Right lung (tissue), 2 donors: ENCODE measurements at regions not wholly inside any gene's neighbourhood (a gene's known extent, or its start where the extent isn't known, plus 50 kb on each side); places are given as distances from the start of the nearest gene placed in this dataset.
"Not testable (repeated sequence)": the region's sequence is repeated elsewhere in the genome, so short reads cannot be mapped to it uniquely, and the experiment has no call there.

ENCODE experiments used
- DNase-seq, 2 donors: peaks; one replicate each; pipeline ENCODE4 v3.0.0-alpha.2; 2013

DNA sequence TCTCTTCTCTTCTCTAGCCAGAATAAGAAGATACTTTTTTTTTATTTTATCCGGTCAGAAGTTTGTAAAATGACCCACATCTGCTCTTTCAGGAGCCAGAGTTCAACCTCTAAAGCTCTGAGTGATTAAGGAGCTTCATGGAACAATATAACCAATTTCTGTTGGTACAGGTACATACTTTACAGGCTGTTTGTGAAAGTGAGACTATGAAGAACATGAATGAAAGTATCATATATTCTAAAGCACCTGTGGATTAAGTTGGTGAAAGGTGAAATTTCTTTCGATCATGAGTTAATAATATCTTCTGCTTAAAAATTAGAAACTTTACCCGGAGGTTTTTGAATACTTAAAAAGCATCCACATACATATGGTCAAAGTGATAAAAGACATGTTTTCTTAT is 65.2 kb downstream of the DMRT2 start:
- no peak for DNase-seq

DNA sequence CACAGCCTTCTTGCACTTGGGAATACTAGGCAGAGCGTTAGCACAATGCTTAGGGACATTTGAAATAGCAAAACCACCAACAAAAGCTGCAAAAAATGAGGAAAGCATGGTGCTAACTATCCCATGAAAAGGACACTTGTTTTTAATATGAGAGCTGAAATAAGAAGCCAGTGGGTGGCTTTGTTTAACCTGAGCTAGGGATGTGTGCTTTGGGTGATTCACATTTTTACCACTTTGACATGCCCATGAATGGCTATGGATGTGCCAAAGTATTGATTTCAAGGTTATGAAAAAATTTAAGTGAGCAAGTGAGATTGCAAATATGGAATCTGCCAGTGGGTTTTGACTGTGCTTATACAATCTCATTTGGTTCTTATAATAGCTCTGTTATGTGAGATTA is 67.3 kb downstream of the DMRT2 start:
- no peak for DNase-seq

DNA sequence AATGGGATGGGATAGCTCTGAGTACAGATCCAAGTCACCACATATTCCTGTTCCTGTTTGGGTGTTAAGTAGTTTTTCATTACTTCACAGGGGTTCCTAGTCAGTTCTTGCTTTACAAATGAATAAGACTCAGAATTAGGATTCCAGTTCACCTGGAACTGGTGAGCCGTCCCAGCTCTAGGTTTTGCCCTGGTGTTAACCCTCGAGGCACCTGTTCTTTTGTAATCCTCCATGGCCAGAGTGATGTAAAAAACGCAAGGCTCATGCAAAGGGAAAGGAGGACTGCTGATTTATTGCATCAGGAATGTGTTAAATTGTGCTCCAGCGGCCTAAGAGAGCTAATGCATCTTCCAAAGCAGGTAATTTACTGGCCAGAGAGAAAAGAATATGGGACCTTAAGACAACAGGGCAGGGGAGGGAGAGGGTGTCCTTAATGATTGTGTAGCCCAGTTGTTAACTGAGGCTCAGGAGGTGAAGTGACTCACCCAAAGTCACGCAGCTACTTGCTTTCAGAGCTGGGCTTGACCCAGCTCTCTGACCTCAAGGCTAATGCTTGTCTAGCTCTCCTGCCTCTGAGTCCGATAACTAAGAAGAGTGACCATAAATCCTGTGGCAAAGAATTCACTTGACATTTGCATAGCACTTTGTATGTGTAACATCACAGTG is 70.5 kb downstream of the DMRT2 start:
- no peak for DNase-seq

DNA sequence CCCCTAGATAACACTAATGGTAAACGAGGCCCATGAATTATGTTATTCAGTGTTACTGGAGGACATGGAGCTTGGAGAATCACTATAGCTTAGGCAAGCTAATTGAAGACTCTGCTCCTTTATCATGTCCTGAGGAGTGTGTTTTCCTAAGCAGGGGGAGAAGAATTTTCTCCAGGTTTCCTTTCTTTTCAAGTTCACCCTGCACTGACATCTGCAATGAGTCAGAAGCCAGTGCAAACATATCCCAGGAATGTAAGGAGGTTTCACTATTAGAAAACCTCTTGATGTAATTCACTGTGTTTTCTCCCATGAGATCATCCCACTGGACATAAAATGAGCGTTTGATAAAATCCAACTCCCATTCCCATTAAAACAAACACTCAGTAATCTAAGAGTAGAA is 75.6 kb downstream of the DMRT2 start:
- no peak for DNase-seq

DNA sequence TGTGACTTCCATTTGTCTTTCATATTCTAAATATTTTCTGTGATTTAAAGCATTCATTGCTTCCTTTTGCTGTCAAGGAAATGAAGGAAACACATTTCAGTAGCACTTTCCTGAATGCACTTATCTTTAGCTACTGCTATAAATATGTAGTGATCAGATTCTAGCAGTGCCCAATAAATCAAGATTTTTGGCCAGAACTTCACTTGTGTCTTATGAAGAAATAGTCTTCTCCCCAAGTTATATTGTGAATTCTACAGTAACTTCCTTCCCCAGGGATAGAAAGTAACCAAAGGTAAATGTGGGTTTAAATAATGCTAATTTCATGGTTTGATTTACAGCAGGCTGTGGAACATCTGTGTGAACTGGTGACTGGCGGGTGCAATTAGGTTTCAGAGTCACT is 77.9 kb downstream of the DMRT2 start:
- DNase-seq, result no peak

DNA sequence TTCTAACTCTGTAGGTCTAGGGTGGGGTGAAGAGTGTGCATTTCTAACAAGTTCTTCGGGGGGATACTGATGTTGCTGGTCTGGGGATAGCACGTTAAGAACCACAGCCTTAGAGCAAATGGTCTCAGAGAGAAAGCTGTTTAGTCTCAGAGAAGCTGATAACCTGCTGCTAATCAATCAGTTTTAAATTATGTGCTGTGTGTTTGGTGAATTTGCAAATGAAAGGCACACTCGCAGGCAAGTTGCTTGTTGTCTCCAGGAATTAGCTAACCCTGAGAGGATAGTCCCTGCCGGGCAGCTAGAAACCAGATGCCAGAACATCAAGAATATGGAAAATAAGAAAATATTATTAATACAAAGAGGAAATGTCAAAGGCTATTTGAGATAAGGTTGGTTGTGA is 79.2 kb downstream of the DMRT2 start:
- no peak for DNase-seq

DNA sequence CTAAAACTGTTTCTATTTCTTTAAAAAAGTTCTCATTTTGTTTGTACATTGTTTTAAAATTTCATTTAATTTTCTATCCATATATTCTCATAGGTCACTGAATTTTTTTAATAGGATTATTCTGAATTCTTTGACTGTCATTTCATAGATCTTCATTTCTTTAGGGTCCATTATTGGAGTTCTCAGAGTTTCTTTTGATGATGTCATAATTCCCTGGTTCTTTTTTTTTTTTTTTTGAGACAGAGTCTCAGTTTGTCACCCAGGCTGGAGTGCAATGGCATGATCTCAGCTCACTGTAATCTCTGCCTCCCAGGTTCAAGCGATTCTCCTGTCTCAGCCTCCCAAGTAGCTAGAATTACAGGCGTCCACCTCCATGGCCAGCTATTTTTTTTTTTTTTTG is 89.9 kb downstream of the DMRT2 start:
- DNase-seq, result no peak

DNA sequence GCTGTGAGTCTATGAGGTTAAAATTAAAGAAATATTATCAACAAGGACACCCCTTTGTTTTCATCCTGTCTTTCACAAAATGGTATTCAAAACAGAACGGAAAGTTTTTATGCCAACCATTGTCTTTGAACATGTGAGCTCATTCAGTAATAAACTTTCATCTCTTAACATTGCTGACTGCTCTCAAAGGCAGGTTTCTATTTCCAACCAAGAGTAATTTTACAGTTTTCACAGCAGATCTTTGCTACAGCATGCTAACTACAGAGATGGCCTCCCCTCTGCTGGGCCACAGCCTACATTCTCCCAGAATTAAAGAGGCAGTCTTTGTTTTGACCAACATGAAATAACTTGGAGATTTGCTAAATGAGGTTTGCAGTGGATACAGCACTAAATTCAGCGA is 101.5 kb downstream of the DMRT2 start:
- no peak for DNase-seq

DNA sequence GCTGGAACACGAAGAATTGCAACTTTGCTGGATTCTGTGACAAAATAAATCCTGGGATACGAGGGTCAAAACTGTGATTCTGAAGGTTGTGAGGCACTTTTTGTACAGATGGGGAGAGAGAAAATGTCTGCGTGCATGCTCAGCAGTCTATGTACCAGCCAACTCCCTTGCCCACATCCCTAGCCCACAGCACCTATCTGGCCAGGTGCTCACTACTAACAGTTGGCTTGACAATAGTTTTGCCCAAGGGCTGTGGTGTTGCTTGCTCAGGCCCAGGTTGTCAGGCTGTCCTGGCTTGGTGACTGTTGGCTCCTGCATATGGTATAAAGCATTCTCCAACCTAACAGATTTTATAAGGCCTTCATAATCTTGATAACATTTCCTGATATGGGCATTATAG is 102.0 kb downstream of the DMRT2 start:
- DNase-seq, result no peak

DNA sequence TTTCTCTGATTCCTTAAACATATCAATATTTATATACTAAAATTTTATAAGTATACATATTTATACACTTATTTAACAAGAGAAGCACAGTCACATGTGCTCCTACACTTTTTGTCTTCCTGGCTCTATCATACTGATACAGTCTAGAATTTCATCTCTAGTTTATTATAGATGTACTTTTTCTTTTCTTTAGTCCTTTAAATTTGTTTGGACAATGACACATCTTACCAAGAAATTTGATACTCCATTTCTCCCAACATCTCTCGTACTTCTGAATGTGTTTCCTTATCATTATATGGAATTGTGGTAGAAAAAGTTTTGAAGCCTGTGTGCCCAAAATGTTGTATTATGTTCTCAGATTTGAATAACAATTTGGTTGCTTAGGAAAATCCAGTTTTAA is 104.6 kb downstream of the DMRT2 start:
- DNase-seq, result no peak

DNA sequence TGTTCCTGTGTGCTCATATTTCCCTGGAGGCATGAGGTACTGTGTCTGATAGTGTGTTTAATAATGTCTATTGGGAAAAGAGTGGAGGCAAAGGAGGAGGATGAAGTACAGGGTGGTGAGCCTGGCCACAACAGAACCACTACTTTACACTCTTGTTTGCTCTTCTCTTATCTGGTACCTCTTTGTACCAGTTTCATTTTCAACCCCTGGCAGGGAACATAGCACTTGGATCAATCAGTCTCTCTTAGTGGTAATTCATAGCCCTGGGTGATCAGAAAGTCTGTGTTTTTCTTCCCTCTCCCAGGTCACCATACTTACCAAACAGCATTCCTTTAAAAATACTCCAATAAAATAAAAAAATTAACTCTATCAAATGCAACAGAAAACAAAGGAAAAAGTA is 105.4 kb downstream of the DMRT2 start:
- DNase-seq, result no peak

DNA sequence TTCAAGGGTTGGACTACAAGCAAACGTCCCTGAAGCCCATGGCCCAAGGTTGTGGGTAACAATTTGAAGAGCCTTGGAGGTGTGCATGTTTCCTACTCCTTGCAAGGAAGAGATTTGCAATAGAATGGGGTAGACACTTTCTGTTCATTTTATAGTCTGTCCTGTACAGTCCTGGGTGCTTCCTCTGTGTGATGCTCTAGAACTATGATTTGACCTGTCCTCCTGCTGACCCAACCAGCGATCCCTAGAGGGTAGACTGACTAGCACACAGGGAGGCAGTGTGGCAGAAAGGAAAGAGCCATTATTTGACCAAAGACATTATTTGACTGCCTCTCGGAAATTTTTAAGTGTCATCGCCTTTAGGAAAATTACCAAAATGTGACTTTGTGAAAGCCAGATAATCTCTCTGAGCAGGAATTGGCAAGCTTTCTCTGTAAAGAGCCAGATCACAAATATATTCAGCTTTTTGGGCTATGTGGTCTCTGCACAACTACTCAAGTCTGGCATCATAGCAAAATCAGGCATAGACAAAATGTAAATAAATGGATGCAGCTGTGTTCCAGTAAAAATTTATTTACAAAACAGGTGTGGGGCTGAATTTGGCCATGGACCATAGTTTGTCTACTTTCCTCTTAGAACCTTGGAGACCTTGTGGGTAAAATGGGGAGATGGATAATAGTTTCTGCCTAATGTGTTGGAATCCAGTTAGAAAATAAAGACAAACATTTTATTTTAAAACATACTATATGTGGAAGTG is 106.8 kb downstream of the DMRT2 start:
- no peak for DNase-seq

DNA sequence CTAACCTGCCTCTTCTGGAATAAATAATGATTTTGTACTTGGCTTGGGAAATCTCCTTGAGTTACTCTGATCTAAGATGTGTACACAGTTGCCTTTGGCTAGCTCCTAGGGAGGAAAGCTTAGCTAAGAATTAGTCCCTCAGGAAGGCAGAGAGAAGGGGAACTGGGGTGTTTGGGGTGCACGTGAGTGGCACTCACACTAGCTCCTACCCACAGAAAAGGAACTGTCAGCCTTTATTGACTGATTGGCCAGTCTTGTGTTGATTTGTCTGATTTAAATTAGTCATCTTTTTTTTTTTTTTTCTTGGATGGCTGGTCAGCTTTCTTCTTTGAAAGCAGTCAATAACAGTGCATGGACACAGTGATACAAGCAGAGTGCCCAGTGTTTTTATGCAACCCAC is 107.7 kb downstream of the DMRT2 start:
- DNase-seq, result no peak

DNA sequence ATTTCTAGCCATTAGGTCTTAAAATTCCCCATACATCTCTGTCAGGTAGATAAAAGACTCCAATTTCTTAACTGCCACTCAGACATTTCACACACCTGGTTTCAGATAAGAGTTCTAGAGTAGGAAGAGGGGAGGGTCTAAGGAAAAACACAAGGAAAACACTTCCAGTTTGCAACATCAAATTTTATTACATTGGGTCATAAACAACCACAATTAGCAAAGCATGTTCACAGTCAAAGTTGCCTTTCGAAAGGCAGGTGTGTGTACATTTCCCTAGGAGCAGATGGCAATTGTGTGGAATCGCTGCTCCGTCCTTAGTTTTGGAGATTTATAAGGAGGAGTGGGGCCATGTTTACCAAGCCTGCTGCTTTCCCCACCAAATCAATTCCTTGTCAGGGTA is 120.8 kb downstream of the DMRT2 start:
- no peak for DNase-seq

DNA sequence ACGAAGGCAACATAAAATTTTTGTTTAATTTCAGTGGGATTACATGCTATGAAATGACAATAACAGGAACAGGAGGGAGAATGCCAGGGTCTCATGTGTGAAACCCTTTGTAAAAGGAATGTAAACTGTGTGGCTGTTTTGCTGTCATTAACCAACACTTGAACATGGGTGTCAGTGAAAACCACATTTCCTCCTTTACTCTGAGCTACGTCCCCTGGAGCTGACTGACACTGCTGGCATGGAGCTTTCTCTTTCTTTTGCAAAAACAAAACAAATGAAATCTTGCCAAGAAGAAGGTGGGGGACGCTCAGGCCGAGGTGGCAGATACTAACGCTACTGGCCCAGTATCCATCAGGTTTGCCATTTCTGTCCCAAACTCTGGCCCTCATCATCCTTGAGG is 121.4 kb downstream of the DMRT2 start:
- no peak for DNase-seq

DNA sequence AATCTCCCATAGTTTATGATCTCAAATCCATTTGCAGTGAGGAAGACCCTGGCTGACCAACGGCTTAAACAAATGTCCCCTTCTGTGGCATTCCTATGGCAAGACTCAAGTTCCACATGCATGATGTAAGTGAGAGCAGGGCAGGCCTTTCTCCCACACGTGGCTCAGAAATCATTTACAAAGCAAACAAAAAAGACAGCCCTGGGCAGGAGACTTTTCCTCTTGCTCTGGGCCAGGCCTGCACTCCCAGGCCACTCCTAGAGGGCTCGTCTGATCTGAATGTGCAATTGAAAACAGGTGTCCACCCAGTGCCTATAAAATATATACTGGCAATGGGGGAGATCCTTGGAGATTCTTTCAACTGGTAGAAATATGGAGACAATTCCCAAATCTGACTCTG is 123.1 kb downstream of the DMRT2 start:
- DNase-seq, result no peak

DNA sequence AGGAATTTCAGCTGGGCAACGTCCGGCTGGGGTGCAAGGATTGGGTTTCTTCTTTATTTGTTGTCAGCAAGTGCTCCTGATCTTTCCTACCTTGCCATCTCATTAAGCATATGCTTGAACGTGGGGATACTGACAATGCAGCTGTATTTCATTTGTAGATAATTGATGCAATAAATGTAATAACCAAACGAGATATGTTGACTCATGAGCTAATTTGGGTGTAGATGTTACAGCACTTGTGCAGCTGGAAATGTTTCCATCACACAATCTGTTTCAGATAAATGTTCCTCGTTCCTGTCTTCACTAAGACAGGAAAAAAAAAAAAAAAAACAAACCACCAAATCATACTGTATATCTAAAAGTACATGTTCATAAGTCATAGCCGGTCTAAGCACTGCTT is 123.8 kb downstream of the DMRT2 start:
- no peak for DNase-seq

DNA sequence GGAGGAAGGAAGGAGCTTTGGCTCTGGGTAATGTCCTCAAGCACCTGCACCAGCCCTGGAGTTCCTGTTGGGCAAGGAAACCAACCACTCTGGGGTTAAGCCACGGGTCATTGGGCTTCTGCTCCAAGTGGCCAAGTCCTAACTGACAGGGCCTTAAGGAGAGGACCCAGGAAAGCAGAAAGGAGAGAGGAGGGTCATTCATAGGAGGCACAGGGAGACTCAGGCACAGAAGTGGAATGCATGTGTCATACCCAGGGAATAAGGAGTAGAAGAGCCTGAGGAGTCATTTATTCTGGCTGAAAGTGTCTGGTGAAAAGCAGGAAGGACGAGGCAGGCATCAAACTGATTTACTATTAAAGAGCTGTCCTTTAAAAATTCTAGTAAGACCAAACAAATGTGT is 129.2 kb downstream of the DMRT2 start:
- no peak for DNase-seq

DNA sequence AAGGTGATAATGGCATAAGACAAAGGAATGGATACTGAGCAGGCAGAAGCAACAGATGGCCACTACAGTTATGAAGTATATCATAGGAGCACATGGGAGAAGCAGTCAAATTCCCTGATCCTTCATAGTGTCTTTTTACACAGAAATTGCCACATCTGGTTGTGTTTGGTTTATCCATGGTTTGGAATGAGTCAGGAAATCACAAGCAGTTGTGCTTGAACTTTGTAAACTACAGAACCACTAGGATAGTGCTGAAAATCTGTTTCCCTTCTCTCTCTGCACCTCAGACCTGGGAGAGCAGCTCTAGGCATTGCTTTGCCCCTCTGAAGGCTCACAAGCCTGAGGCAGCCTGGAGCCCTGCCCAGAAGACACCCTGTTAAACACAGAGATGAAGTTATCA is 134.0 kb downstream of the DMRT2 start:
- no peak for DNase-seq

DNA sequence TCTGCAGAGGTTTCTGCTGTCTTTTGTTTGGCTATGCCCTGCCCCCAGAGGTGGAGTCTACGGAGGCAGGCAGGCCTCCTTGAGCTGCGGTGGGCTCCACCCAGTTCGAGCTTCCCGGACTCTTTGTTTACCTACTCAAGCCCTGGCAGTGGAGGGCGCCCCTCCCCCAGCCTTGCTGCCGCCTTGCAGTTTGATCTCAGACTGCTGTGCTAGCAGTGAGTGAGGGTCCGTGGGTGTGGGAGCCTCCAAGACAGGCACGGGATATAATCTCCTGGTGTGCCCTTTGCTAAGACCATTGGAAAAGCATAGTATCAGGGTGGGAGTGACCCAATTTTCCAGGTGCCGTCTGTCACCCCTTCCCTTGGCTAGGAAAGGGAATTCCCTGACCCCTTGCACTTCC is 137.0 kb downstream of the DMRT2 start:
- not testable (repeated sequence) for DNase-seq

DNA sequence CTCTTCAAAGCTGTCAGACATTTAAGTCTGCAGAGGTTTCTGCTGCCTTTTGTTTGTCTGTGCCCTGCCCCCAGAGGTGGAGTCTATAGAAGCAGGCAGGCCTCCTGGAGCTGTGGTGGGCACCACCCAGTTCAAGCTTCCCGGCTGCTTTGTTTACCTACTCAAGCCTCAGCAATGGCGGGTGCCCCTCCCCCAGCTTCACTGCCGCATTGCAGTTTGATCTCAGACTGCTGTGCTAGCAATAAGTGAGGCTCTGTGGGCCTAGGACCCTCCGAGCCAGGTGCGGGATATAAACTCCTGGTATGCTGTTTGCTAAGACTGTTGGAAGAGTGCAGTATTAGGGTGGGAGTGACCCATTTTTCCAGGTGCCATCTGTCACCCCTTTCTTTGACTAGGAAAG is 145.5 kb downstream of the DMRT2 start:
- not testable (repeated sequence) for DNase-seq

DNA sequence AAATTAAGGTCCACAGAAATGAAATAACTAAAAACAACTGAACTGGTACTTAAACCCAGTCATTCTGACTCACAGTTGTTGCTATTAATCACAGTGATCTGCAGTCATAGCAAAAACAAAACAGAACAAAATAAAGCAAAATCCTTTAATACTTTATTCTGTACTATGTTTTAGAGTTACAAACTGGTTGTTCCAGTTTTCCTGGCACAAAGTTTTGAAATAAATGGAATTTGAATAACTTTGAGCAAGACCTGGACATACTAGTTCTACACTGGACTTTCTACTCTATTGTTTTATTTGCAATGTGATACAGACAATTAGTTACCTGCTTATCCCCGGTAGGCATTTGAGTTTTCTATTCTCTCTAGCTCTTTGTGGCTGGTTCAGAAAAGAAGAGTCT is 147.9 kb downstream of the DMRT2 start:
- peak in 1 of 2 donors; percentile 17 for DNase-seq

DNA sequence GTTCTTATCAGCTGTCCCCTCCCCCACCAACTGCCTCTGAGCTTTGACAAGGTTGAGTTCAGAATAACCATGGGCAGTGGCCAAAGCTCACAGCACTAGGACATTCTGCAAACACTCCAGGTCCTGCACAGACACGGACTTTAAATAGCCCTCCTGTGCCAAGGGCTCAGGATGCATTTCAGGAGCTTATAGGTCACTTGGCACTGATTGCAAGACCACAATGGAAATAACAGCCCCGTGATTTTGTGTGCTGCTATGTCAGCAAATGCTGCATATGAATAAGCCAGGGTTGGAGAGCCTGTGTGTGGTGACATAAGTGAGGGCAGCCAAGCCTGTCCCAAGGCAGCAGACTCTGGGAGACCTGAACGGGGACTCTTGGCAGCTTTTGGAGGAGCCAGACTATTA is 150.7 kb downstream of the DMRT2 start:
- peak in 1 of 2 donors; percentile 39 for DNase-seq

DNA sequence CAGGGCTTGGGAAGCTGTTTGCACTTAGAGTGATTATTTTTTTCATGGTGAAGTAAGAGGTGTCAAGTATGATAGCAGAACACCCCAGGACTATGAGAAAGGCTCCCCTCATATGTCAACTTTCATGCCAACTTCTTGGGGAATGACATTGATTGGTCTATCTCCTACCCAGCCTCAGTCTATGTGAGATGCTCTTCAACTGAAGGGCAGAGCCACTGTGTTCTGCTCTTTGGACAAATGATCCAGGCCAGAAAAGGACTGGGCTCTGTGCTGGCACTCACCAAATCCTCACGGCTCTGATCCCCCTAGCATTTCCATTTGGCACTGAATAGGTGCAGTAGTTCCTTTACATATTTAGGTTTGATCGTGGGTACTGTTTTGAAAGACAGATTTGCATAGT is 151.1 kb downstream of the DMRT2 start:
- DNase-seq, result no peak
